HepG2 (cell line): ENCODE measurements at regions not wholly inside any gene's neighbourhood (a gene's known extent, or its start where the extent isn't known, plus 50 kb on each side); places are given as distances from the start of the nearest gene placed in this dataset.

Experiments
- ATAC-seq: fragments of 200-7000 bp; cut with Tn5 transposase; 3 replicates; pipeline ENCODE4 v1.9.1; 2020; ENCODE audit warnings: mild to moderate bottlenecking, moderate library complexity
- BruUV-seq: library from RNA; stranded (reverse); fragments of 400-500 nt; replicated peaks from 2 replicates; lab custom pipeline; 2021; lab: Mats Ljungman, UMichigan
- CTCF ChIA-PET: fragments of 300-600 bp; formaldehyde crosslinking; extraction: SDS; loops from one replicate; lab custom pipeline; 2021; ENCODE audit warnings: low total read pairs, inconsistent platforms, low intra/inter-chr PET ratio; lab: Yijun Ruan, JAX
- POLR2A ChIA-PET: fragments of 350-600 bp; sonication (Branson Sonifier 250); formaldehyde crosslinking; loops from one replicate; lab custom pipeline; 2020; ENCODE audit warnings: antibody characterized with exemption, inconsistent platforms; lab: Yijun Ruan, JAX
- DNase-seq: peaks from one replicate; pipeline ENCODE4 v3.0.0-alpha.2; 2015; ENCODE audit warnings: low spot score
- FAIRE-seq: peaks from 3 replicates; lab custom pipeline; 2011; peaks lifted over from hg19 to GRCh38; lab: Jason Lieb, UNC
- H2AFZ ChIP-seq: one replicate; pipeline ENCODE4 v1.6.1; 2011; ENCODE audit warnings: low read length, inconsistent platforms
- H3K27ac ChIP-seq: fragments of 300-600 bp; 3 replicates; pipeline ENCODE4 v1.8.0; 2011; ENCODE audit warnings: mixed run types, mild to moderate bottlenecking, mixed read lengths, low read length, inconsistent platforms; ENCODE audit not compliant: insufficient read depth; ENCODE audit errors: extremely low read length
- H3K27me3 ChIP-seq, 2 experiments: fragments of 200-600 bp in 1 of 2; 2 replicates in 1 of 2; 3 replicates in 1 of 2; pipeline versions ENCODE4 v1.6.0 to v1.8.0; 2011; ENCODE audit warnings: low read length in 2 of 2, mild to moderate bottlenecking in 2 of 2, moderate library complexity in 2 of 2, inconsistent platforms in 1 of 2; ENCODE audit not compliant: insufficient read depth in 2 of 2, control insufficient read depth in 1 of 2
- H3K36me3 ChIP-seq, 2 experiments: fragments of 200-600 bp in 1 of 2; replicated peaks in 1 of 2; 2 replicates in 1 of 2; 3 replicates in 1 of 2; pipeline versions ENCODE4 v1.5.1 to v1.8.0; 2011; ENCODE audit warnings: low read length in 2 of 2, inconsistent platforms in 1 of 2; ENCODE audit not compliant: insufficient read depth in 2 of 2, control insufficient read depth in 1 of 2
- H3K4me1 ChIP-seq: 2 replicates; pipeline ENCODE4 v1.5.1; 2012; ENCODE audit warnings: low read length, inconsistent platforms; ENCODE audit not compliant: insufficient read depth
- H3K4me2 ChIP-seq: 2 replicates; pipeline ENCODE4 v1.6.0; 2011; ENCODE audit warnings: low read depth, low read length, inconsistent platforms
- H3K4me3 ChIP-seq, 3 experiments: fragments of 200-600 bp in 1 of 3; sonication (generic), shearing (Covaris generic) in 1 of 3; replicated peaks in 1 of 3; 2 replicates each; pipeline ENCODE4 v1.5.1; 2011 to 2016; ENCODE audit warnings: low read length in 3 of 3, inconsistent platforms in 2 of 3, low read depth in 2 of 3, mild to moderate bottlenecking in 2 of 3, control low read depth in 1 of 3, mixed read lengths in 1 of 3; ENCODE audit not compliant: insufficient read depth in 1 of 3
- H3K79me2 ChIP-seq: one replicate; pipeline ENCODE4 v1.6.1; 2011; ENCODE audit warnings: low read length, inconsistent platforms; ENCODE audit not compliant: insufficient read depth
- H3K9ac ChIP-seq: 2 replicates; pipeline ENCODE4 v1.6.0; 2011; ENCODE audit warnings: mild to moderate bottlenecking, low read depth, low read length, inconsistent platforms; ENCODE audit not compliant: insufficient read depth
- H3K9me3 ChIP-seq: 2 replicates; pipeline ENCODE4 v1.5.1; 2012; ENCODE audit warnings: mild to moderate bottlenecking, low read length
- H4K20me1 ChIP-seq: 2 replicates; pipeline ENCODE4 v1.6.0; 2011; ENCODE audit warnings: inconsistent platforms, mild to moderate bottlenecking, low read length, moderate library complexity; ENCODE audit not compliant: insufficient read depth
- CHD4 ChIP-seq: fragments of 200-600 bp; sonication (generic); IDR thresholded peaks from 2 replicates; pipeline ENCODE4 v1.7.0; 2017; ENCODE audit warnings: mild to moderate bottlenecking, low read length, borderline replicate concordance
- CTCF ChIP-seq: sonication (generic); formaldehyde crosslinking; IDR thresholded peaks from 2 replicates; pipeline ENCODE4 v1.5.0; 2020; ENCODE audit warnings: mild to moderate bottlenecking, missing genetic modification reagents, moderate library complexity
- KDM1A ChIP-seq: IDR thresholded peaks from 2 replicates; pipeline ENCODE4 v1.6.1; 2016; ENCODE audit warnings: missing compliant biosample characterization
- MTA3 ChIP-seq: sonication (generic); formaldehyde crosslinking; IDR thresholded peaks from 2 replicates; pipeline ENCODE4 v1.4.0; 2020; ENCODE audit warnings: missing genetic modification reagents
- SMC3 ChIP-seq: IDR thresholded peaks from 2 replicates; pipeline ENCODE4 v1.6.1; 2011; ENCODE audit warnings: low read length, improper control_type of control experiment
- STAG1 ChIP-seq: sonication (generic); formaldehyde crosslinking; IDR thresholded peaks from 2 replicates; pipeline ENCODE4 v1.4.0; 2020; ENCODE audit warnings: missing genetic modification reagents
- TCF12 ChIP-seq, 2 experiments: fragments of 450-650 bp in 1 of 2; sonication (generic) in 1 of 2; formaldehyde crosslinking in 1 of 2; IDR thresholded peaks; 2 replicates each; pipeline versions ENCODE4 v1.6.1 to v1.8.0; 2017 to 2022; ENCODE audit warnings: antibody characterized with exemption in 1 of 2, mild to moderate bottlenecking in 1 of 2, missing genetic modification reagents in 1 of 2, moderate library complexity in 1 of 2
- TFDP1 ChIP-seq: IDR thresholded peaks from 2 replicates; pipeline ENCODE4 v1.6.1; 2016; ENCODE audit warnings: missing compliant biosample characterization, missing genetic modification reagents, borderline replicate concordance
- TFDP2 ChIP-seq: sonication (generic); formaldehyde crosslinking; IDR thresholded peaks from 2 replicates; pipeline ENCODE4 v1.4.0; 2020; ENCODE audit warnings: missing genetic modification reagents
- ZBTB14 ChIP-seq: sonication (generic); formaldehyde crosslinking; IDR thresholded peaks from 2 replicates; pipeline ENCODE4 v1.4.0; 2020; ENCODE audit warnings: missing genetic modification reagents
- ZNF552 ChIP-seq: sonication (generic); formaldehyde crosslinking; IDR thresholded peaks from 2 replicates; pipeline ENCODE4 v1.9.0; 2022; ENCODE audit warnings: missing genetic modification reagents, mild to moderate bottlenecking, borderline replicate concordance
- ZNF878 ChIP-seq: sonication (generic); formaldehyde crosslinking; IDR thresholded peaks from 2 replicates; pipeline ENCODE4 v1.8.1; 2023; ENCODE audit warnings: mild to moderate bottlenecking, missing genetic modification reagents, moderate library complexity
- ZZZ3 ChIP-seq: sonication (generic); formaldehyde crosslinking; IDR thresholded peaks from 2 replicates; pipeline ENCODE4 v1.4.0; 2020; ENCODE audit warnings: missing genetic modification reagents, mild to moderate bottlenecking, borderline replicate concordance
- WGBS: methylation state at CpG from one replicate; pipeline ENCODE4 v1.1.6; 2017; ENCODE audit warnings: low lambda C conversion rate; 5-methylcytosine and 5-hydroxymethylcytosine counted together
- in situ Hi-C: cut with HindIII; loops from 2 replicates; pipeline ENCODE4 v1.10.0; 2017; ENCODE audit warnings: low pct_unique_long_range_greater_than_20kb; ENCODE audit not compliant: extremely low pct_ligation_motif_present
- intact Hi-C: fragments of 100-400 bp; cut with micrococcal nuclease; formaldehyde crosslinking; loops from one replicate; pipeline ENCODE4 v1.10.0; 2022; ENCODE audit not compliant: unreplicated experiment

- no peaks in the 10 kb centered on the region for H3K27me3 ChIP-seq
- H3K36me3 ChIP-seq, result no peaks in the 10 kb centered on the region
- ATAC-seq, result no peak
- intact Hi-C loops, result no loop called here
- TF ChIP-seq ZNF878 (CRISPR knock-in tag), result no peak
- TF ChIP-seq MTA3 (CRISPR knock-in tag), result no peak
- no peak for TF ChIP-seq TFDP2 (CRISPR knock-in tag)
- TF ChIP-seq CHD4, result no peak
- TF ChIP-seq KDM1A (CRISPR knock-in tag), result no peak
- no peak overlapping the region for H3K4me3 ChIP-seq
- no peaks in the 10 kb centered on the region for H3K9me3 ChIP-seq
- DNase-seq, result no peak
- H3K4me2 ChIP-seq, result no peak overlapping the region
- H3K9ac ChIP-seq, result no peak overlapping the region
- POLR2A ChIA-PET, result no interaction called here
- no peaks in the 10 kb centered on the region for H3K79me2 ChIP-seq
- no peaks in the 10 kb centered on the region for H3K4me1 ChIP-seq
- H3K27ac ChIP-seq, result no peak overlapping the region
- no peaks in the 10 kb centered on the region for H4K20me1 ChIP-seq
- FAIRE-seq, result no peak
- CTCF ChIA-PET, result no interaction called here
- H2AFZ ChIP-seq, result no peak overlapping the region
- in situ Hi-C loops, result no loop called here
- no TSS peak for BruUV-seq
Measured at GRCh38 chr6:134744301-134744700, 205.6 kb downstream of the ALDH8A1 start.

DNA sequence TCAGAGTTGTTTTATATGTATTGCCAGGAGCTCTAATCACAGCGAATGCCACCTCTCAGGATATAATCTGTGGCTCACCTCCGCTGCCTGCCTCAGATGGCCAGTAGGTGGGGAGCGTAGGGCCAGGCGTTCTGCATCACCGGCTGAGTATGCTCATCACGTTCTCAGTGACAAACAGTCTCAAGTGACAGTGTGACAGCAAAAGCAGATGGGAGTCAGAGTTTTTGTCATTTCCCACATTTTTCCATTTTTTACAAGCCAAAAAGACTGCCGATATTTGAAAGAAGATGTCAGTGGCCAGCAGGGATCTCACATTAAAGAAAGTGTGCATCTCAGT is 208.7 kb downstream of the ALDH8A1 start:
- POLR2A ChIA-PET, result no interaction called here
- CTCF ChIA-PET, result no interaction called here
- DNase-seq, result no peak

More for the DNA sequence above, 208.7 kb downstream of the ALDH8A1 start:
- in situ Hi-C loops, result no loop called here
- H4K20me1 ChIP-seq, result no peaks in the 10 kb centered on the region
- no peak overlapping the region for H3K9ac ChIP-seq
- no peak overlapping the region for H3K4me2 ChIP-seq
- no peaks in the 10 kb centered on the region for H3K79me2 ChIP-seq
- intact Hi-C loops, result no loop called here
- H3K27ac ChIP-seq, result no peak overlapping the region
- no peak overlapping the region for H3K4me3 ChIP-seq
- H3K4me1 ChIP-seq, result no peaks in the 10 kb centered on the region
- FAIRE-seq, result peak; percentile 60
- no peaks in the 10 kb centered on the region for H3K36me3 ChIP-seq
- TF ChIP-seq ZZZ3 (CRISPR knock-in tag) (no peak), ZBTB14 (no peak), TFDP1 (no peak), SMC3 (0 out of 2 replicates have a peak, but pooled peaks have one; percentile 3), TCF12 (IDR thresholded peaks at IDR 0.05) (no peak), TCF12 (CRISPR knock-in tag; IDR thresholded peaks at IDR 0.05) (no peak), ZNF552 (CRISPR knock-in tag) (no peak), STAG1 (peak; percentile 28; the same call in 1 of the 2 replicates), CTCF (peak; percentile 47)
- TF ChIP-seq, all 625 proteins: peak for 3
- WGBS, result 20% methylated on average over 7 of the region's 7 CpGs
- peak; percentile 97 for ATAC-seq
- Histone ChIP-seq H2AFZ (no peak overlapping the region), H3K9me3 (no peaks in the 10 kb centered on the region), H3K27me3 (no peaks in the 10 kb centered on the region)
- BruUV-seq, result no TSS peak
